PC-3 (cell line): ENCODE measurements at regions not wholly inside any gene's neighbourhood (a gene's known extent, or its start where the extent isn't known, plus 50 kb on each side); places are given as distances from the start of the nearest gene placed in this dataset.
"Not testable (repeated sequence)": the region's sequence is repeated elsewhere in the genome, so short reads cannot be mapped to it uniquely, and the experiment has no call there.

Experiments
- ATAC-seq: fragments of 200-7000 bp; cut with Tn5 transposase; 2 replicates; pipeline ENCODE4 v1.9.1; 2020; ENCODE audit warnings: mild to moderate bottlenecking, moderate library complexity
- BruUV-seq: library from RNA; stranded (reverse); fragments of 400-500 nt; replicated peaks from 2 replicates; lab custom pipeline; 2021; lab: Mats Ljungman, UMichigan
- CTCF ChIA-PET: fragments of 300-600 bp; sonication (Branson Sonifier 250); formaldehyde crosslinking; loops from one replicate; lab custom pipeline; 2022; ENCODE audit warnings: antibody characterized with exemption; lab: Charles Lee
- POLR2A ChIA-PET: fragments of 300-600 bp; sonication (Branson Sonifier 250); formaldehyde crosslinking; loops from one replicate; lab custom pipeline; 2022; ENCODE audit warnings: antibody characterized with exemption; ENCODE audit not compliant: unreplicated experiment; lab: Charles Lee
- DNase-seq: peaks from one replicate; pipeline ENCODE4 v3.0.0-alpha.2; 2015
- H2AFZ ChIP-seq: fragments of 300-600 bp; sonication (generic); 2 replicates; pipeline ENCODE4 v1.6.0; 2016; ENCODE audit warnings: antibody characterized with exemption, low read length
- H3F3A ChIP-seq: fragments of 300-600 bp; sonication (generic); one replicate; pipeline ENCODE4 v1.6.0; 2017; ENCODE audit warnings: antibody characterized with exemption, low read length, control low read depth, mild to moderate bottlenecking; ENCODE audit not compliant: unreplicated experiment
- H3K27ac ChIP-seq: fragments of 300-600 bp; sonication (generic); 2 replicates; pipeline ENCODE4 v1.5.1; 2016; ENCODE audit warnings: mild to moderate bottlenecking, low read length
- H3K27me3 ChIP-seq: fragments of 300-600 bp; sonication (generic); 2 replicates; pipeline ENCODE4 v1.6.1; 2016; ENCODE audit warnings: low read length, mixed read lengths
- H3K36me3 ChIP-seq: fragments of 300-600 bp; sonication (generic); 2 replicates; pipeline ENCODE4 v1.6.1; 2016; ENCODE audit warnings: low read depth, mixed run types, low read length, mixed read lengths
- H3K4me1 ChIP-seq: fragments of 300-600 bp; sonication (generic); 2 replicates; pipeline ENCODE4 v1.5.1; 2016; ENCODE audit warnings: low read length; ENCODE audit not compliant: insufficient read depth
- H3K4me2 ChIP-seq: fragments of 300-600 bp; sonication (generic); 2 replicates; pipeline ENCODE4 v1.6.0; 2016; ENCODE audit warnings: low read length
- H3K4me3 ChIP-seq: fragments of 300-600 bp; sonication (generic); 2 replicates; pipeline ENCODE4 v1.5.1; 2016; ENCODE audit warnings: mild to moderate bottlenecking, low read length, mixed read lengths
- H3K79me2 ChIP-seq: fragments of 300-600 bp; sonication (generic); 2 replicates; pipeline ENCODE4 v1.6.1; 2017; ENCODE audit warnings: low read length, mixed read lengths
- H3K9ac ChIP-seq: fragments of 300-600 bp; sonication (generic); 2 replicates; pipeline ENCODE4 v1.6.0; 2016; ENCODE audit warnings: mild to moderate bottlenecking, low read length
- H3K9me2 ChIP-seq: fragments of 300-600 bp; sonication (generic); replicated peaks from 2 replicates; pipeline ENCODE4 v1.6.1; 2016; ENCODE audit warnings: mixed run types, low read length, mixed read lengths
- H3K9me3 ChIP-seq: fragments of 300-600 bp; sonication (generic); 2 replicates; pipeline ENCODE4 v1.6.1; 2016; ENCODE audit warnings: low read length, mixed read lengths
- H4K20me1 ChIP-seq: fragments of 300-600 bp; sonication (generic); 2 replicates; pipeline ENCODE4 v1.6.1; 2016; ENCODE audit warnings: low read length, mixed read lengths
- CTCF ChIP-seq: fragments of 300-600 bp; sonication (generic); conservative IDR thresholded peaks from 2 replicates; pipeline ENCODE4 v1.5.1; 2017; ENCODE audit warnings: antibody characterized with exemption, low read depth, mild to moderate bottlenecking, low read length
- EZH2 ChIP-seq: fragments of 300-600 bp; sonication (generic); IDR thresholded peaks from one replicate; pipeline ENCODE4 v1.6.1; 2017; ENCODE audit warnings: antibody characterized with exemption, mild to moderate bottlenecking, low read length; ENCODE audit not compliant: unreplicated experiment
- EZH2phosphoT487 ChIP-seq: fragments of 300-600 bp; sonication (generic); IDR thresholded peaks from 2 replicates; pipeline ENCODE4 v1.6.1; 2018; ENCODE audit warnings: mild to moderate bottlenecking, antibody characterized with exemption, low read length, borderline replicate concordance
- intact Hi-C: fragments of 100-400 bp; cut with micrococcal nuclease; formaldehyde crosslinking; loops from 2 replicates; pipeline ENCODE4 v1.9.0; 2023

DNA sequence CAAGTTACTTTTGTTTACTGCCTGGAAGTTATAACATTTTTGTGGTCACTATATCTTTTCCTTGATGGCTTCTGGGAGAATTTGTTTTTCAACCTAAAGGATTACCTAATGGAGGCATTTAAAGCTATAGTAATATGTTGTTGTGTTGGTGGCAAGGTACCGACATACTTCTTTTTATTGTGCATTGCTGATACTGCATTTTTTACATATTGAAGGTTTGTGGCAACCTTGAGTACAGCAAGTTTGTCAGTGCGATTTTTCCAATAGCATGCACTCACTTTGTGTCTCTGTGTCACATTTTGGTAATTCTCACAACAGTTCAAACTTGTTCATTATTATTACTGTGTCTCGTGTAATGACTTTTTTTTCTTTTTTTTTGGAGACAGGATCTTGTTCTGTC is 246.3 kb downstream of the LRRC70 start:
- ChIA-PET POLR2A (no interaction called here), CTCF (no interaction called here)
- H3K4me1 ChIP-seq: no peaks in the 10 kb centered on the region
- no peaks in the 10 kb centered on the region for H3K9me3 ChIP-seq
- no peak for ATAC-seq
- no peak for TF ChIP-seq EZH2
- TF ChIP-seq CTCF: no peak
- no peak for TF ChIP-seq EZH2phosphoT487
- intact Hi-C loops: no loop called here
- no peak overlapping the region for H3K9ac ChIP-seq
- no peak overlapping the region for H3K27ac ChIP-seq
- H3K4me3 ChIP-seq: no peak overlapping the region
- no peak overlapping the region for H2AFZ ChIP-seq
- H3K36me3 ChIP-seq: no peaks in the 10 kb centered on the region
- no peak for DNase-seq
- H3K79me2 ChIP-seq: no peaks in the 10 kb centered on the region
- no TSS peak for BruUV-seq
- H3K9me2 ChIP-seq: no peaks in the 10 kb centered on the region
- H4K20me1 ChIP-seq: no peaks in the 10 kb centered on the region
- H3K27me3 ChIP-seq: no peaks in the 10 kb centered on the region
- no peaks in the 10 kb centered on the region for H3F3A ChIP-seq
- H3K4me2 ChIP-seq: no peak overlapping the region

DNA sequence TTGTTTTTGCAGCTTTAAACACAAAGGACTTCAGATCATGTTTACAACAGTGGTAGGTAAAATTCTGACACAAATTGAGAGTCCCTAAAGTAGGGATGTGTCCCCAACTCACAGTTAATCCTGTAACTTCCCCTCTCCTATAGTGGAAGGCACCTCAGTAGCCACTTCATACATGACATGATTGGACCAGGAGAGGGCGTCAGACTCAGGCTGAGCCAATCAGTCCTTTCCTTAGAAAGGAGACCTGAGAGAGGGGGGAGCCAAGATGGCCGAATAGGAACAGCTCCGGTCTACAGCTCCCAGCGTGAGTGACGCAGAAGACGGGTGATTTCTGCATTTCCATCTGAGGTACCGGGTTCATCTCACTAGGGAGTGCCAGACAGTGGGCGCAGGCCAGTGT is 238.4 kb downstream of the LRRC70 start:
- H3K9ac ChIP-seq, H3K27ac ChIP-seq, BruUV-seq, intact Hi-C loops, H3K27me3 ChIP-seq, DNase-seq, H4K20me1 ChIP-seq, H3K9me3 ChIP-seq, H3K4me3 ChIP-seq, H3K36me3 ChIP-seq, H3K9me2 ChIP-seq, H3F3A ChIP-seq, H3K4me2 ChIP-seq, CTCF ChIA-PET, ATAC-seq, POLR2A ChIA-PET, H2AFZ ChIP-seq, H3K4me1 ChIP-seq, H3K79me2 ChIP-seq: not testable (repeated sequence)

DNA sequence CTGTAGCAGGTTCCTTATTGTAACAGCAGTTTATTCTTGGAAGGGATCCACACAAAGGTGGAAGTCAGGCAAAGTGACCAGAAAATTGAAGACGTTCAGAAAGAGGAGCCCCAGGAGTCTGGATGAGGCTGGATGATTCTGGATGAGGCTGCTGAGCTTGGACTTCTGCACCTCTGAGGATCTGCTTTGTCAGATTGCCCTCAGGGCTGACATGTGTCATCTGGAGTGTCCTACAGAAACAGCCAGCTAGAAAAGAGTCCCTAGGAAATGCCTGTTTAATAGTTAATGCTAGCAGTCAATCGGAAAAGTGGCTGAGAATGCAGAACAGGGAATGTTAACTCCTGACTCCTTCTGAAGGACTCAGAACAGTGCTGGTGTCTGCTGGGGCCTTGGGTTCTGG is 236.4 kb downstream of the LRRC70 start:
- H3K79me2 ChIP-seq: no peaks in the 10 kb centered on the region
- H3K4me1 ChIP-seq: no peaks in the 10 kb centered on the region
- H2AFZ ChIP-seq: no peak overlapping the region
- no TSS peak for BruUV-seq
- H3K9ac ChIP-seq: no peak overlapping the region
- no peak overlapping the region for H3K4me3 ChIP-seq
- H3K27ac ChIP-seq: no peak overlapping the region
- intact Hi-C loops: no loop called here
- TF ChIP-seq CTCF: no peak
- no peak for TF ChIP-seq EZH2phosphoT487
- no peak for TF ChIP-seq EZH2
- no peaks in the 10 kb centered on the region for H3K9me2 ChIP-seq
- no peak for DNase-seq
- no peaks in the 10 kb centered on the region for H3F3A ChIP-seq
- no peaks in the 10 kb centered on the region for H3K27me3 ChIP-seq
- H3K4me2 ChIP-seq: no peak overlapping the region
- no peaks in the 10 kb centered on the region for H3K9me3 ChIP-seq
- POLR2A ChIA-PET: no interaction called here
- CTCF ChIA-PET: no interaction called here
- H4K20me1 ChIP-seq: no peaks in the 10 kb centered on the region
- ATAC-seq: no peak
- H3K36me3 ChIP-seq: no peaks in the 10 kb centered on the region
